Vagina (tissue), 2 donors: ENCODE measurements at regions not wholly inside any gene's neighbourhood (a gene's known extent, or its start where the extent isn't known, plus 50 kb on each side); places are given as distances from the start of the nearest gene placed in this dataset.

Source experiments
- POLR2AphosphoS5 ChIP-seq, 2 donors: sonication (generic); formaldehyde crosslinking; IDR thresholded peaks; one replicate each; pipeline ENCODE4 v1.9.0; 2017; ENCODE audit warnings: antibody characterized with exemption in 2 of 2, mild to moderate bottlenecking in 2 of 2, low read depth in 1 of 2; ENCODE audit not compliant: insufficient read depth in 1 of 2
- TF ChIP-seq, protein P1 (sequence below), 3 experiments: fragments of 450-650 bp in 2 of 3; fragments of 200-600 bp in 1 of 3; sonication (generic) in 1 of 3; IDR thresholded peaks; one replicate each; pipeline ENCODE4 v1.5.1; 2017 to 2019; ENCODE audit warnings: antibody characterized with exemption in 3 of 3, mild to moderate bottlenecking in 2 of 3, moderate library complexity in 2 of 3

DNA sequence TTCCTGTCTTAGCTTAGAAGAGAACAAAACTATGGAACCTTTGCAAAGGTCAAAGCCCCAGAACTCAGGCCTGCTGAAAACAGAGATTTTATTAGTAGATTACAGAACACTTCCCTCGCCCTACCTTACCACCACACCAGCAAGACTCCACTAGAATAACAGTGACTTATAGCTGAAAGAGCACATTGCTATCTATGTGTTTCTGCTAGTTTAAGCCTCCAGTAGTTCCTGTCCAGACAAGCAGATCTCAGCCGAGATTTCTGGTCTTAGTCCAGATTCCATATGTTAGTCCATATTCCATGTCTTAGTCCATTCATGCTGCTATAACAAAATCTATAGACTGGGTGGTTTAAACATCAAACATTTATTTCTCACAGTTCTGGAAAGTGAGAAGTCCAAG is 412.3 kb upstream of the ID4 start:
- TF ChIP-seq, protein P1, sequence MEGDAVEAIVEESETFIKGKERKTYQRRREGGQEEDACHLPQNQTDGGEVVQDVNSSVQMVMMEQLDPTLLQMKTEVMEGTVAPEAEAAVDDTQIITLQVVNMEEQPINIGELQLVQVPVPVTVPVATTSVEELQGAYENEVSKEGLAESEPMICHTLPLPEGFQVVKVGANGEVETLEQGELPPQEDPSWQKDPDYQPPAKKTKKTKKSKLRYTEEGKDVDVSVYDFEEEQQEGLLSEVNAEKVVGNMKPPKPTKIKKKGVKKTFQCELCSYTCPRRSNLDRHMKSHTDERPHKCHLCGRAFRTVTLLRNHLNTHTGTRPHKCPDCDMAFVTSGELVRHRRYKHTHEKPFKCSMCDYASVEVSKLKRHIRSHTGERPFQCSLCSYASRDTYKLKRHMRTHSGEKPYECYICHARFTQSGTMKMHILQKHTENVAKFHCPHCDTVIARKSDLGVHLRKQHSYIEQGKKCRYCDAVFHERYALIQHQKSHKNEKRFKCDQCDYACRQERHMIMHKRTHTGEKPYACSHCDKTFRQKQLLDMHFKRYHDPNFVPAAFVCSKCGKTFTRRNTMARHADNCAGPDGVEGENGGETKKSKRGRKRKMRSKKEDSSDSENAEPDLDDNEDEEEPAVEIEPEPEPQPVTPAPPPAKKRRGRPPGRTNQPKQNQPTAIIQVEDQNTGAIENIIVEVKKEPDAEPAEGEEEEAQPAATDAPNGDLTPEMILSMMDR (IDR thresholded peaks at IDR 0.05), result no peak
- no peak for TF ChIP-seq POLR2AphosphoS5 (IDR thresholded peaks at IDR 0.05; ENCODE audit: insufficient read depth in 1 of 2, low read depth in 1 of 2)
